Endodermal cell (in vitro differentiated cells): ENCODE measurements at regions not wholly inside any gene's neighbourhood (a gene's known extent, or its start where the extent isn't known, plus 50 kb on each side); places are given as distances from the start of the nearest gene placed in this dataset.

Experiments
- DNase-seq: peaks from one replicate; pipeline ENCODE4 v3.0.0-alpha.2; 2017
- H3K27ac ChIP-seq: 2 replicates; pipeline ENCODE4 v1.5.1; 2013; ENCODE audit warnings: mild to moderate bottlenecking, low read depth, low read length, moderate library complexity
- H3K27me3 ChIP-seq: 2 replicates; pipeline ENCODE4 v1.6.1; 2013; ENCODE audit warnings: mild to moderate bottlenecking, low read length, moderate library complexity; ENCODE audit not compliant: insufficient read depth, control insufficient read depth, poor library complexity, severe bottlenecking
- H3K36me3 ChIP-seq: 2 replicates; pipeline ENCODE4 v1.7.0; 2013; ENCODE audit warnings: mild to moderate bottlenecking, low read length, moderate library complexity; ENCODE audit not compliant: control insufficient read depth, insufficient read depth
- H3K4me1 ChIP-seq: one replicate; pipeline ENCODE4 v1.7.0; 2013; ENCODE audit warnings: low read length; ENCODE audit not compliant: control insufficient read depth, insufficient read depth
- H3K4me3 ChIP-seq: 2 replicates; pipeline ENCODE4 v1.5.1; 2013; ENCODE audit warnings: mild to moderate bottlenecking, low read length, moderate library complexity
- H3K9ac ChIP-seq: 2 replicates; pipeline ENCODE4 v1.6.1; 2013; ENCODE audit warnings: mild to moderate bottlenecking, low read length, moderate library complexity; ENCODE audit not compliant: poor library complexity, severe bottlenecking; ENCODE audit errors: extremely low read depth
- H3K9me3 ChIP-seq: 2 replicates; pipeline ENCODE4 v1.6.1; 2013; ENCODE audit warnings: mild to moderate bottlenecking, low read length, moderate library complexity; ENCODE audit not compliant: control insufficient read depth
- H3K27ac Mint-ChIP-seq: 2 replicates; pipeline ENCODE4 v1.8.0; 2020; ENCODE audit warnings: mixed read lengths
- H3K27me3 Mint-ChIP-seq: 2 replicates; pipeline ENCODE4 v1.8.0; 2021; ENCODE audit warnings: mild to moderate bottlenecking, mixed read lengths; ENCODE audit not compliant: insufficient read depth
- H3K36me3 Mint-ChIP-seq: 2 replicates; pipeline ENCODE4 v1.8.0; 2020; ENCODE audit warnings: low read depth, mixed read lengths
- H3K4me1 Mint-ChIP-seq: 2 replicates; pipeline ENCODE4 v1.8.0; 2020; ENCODE audit warnings: mixed read lengths
- H3K4me3 Mint-ChIP-seq: 2 replicates; pipeline ENCODE4 v1.8.0; 2020; ENCODE audit warnings: mild to moderate bottlenecking, moderate library complexity, mixed read lengths
- H3K9me3 Mint-ChIP-seq: 2 replicates; pipeline ENCODE4 v1.8.0; 2020; ENCODE audit warnings: mild to moderate bottlenecking, mixed read lengths
- WGBS, 2 experiments: methylation state at CpG; one replicate each; pipeline versions ENCODE4 v1.1.5 to v1.1.7; 2013; ENCODE audit warnings: missing lambda C conversion rate in 2 of 2, mixed read lengths in 1 of 2; ENCODE audit not compliant: insufficient coverage in 1 of 2, insufficient read length in 1 of 2; 5-methylcytosine and 5-hydroxymethylcytosine counted together
- TF ChIP-seq, protein P1 (sequence below): fragments of 200-600 bp; sonication (generic); conservative IDR thresholded peaks from 2 replicates; pipeline ENCODE4 v1.5.0; 2021; ENCODE audit warnings: antibody characterized with exemption, mild to moderate bottlenecking

DNA sequence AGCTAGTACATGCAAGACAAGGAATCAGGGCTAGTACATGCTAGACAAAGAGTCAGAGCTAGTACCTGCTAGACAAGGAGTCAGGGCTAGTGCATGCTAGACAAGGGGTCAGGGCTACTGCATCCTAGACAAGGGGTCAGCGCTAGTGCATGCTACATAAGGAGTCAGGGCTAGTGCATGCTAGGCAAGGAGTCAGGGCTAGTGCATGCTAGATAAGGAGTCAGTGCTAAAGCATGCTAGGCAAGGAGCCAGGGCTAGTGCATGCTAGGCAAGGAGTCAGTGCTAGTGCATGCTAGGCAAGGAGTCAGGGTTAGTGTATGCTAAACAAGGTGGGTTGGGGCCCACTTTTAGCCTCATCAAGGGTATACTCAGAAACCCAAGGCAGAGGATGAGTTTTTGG, 90.1 kb upstream of the FAM136A start:
- WGBS, 2 experiments = 86 to 100% methylated on average over 1 of the region's 1 CpG

GRCh38 chr2:70391259-70391658, 89.4 kb upstream of the FAM136A start:
- H3K4me1 Mint-ChIP-seq = no peaks in the 10 kb centered on the region
- TF ChIP-seq, protein P1, sequence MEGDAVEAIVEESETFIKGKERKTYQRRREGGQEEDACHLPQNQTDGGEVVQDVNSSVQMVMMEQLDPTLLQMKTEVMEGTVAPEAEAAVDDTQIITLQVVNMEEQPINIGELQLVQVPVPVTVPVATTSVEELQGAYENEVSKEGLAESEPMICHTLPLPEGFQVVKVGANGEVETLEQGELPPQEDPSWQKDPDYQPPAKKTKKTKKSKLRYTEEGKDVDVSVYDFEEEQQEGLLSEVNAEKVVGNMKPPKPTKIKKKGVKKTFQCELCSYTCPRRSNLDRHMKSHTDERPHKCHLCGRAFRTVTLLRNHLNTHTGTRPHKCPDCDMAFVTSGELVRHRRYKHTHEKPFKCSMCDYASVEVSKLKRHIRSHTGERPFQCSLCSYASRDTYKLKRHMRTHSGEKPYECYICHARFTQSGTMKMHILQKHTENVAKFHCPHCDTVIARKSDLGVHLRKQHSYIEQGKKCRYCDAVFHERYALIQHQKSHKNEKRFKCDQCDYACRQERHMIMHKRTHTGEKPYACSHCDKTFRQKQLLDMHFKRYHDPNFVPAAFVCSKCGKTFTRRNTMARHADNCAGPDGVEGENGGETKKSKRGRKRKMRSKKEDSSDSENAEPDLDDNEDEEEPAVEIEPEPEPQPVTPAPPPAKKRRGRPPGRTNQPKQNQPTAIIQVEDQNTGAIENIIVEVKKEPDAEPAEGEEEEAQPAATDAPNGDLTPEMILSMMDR = no peak
- H3K36me3 Mint-ChIP-seq = no peaks in the 10 kb centered on the region
- H3K4me3 ChIP-seq = no peak overlapping the region
- no peak overlapping the region for H3K27ac Mint-ChIP-seq
- no peak overlapping the region for H3K9ac ChIP-seq
- peaks cover 3% of the 10 kb centered on the region for H3K9me3 Mint-ChIP-seq
- no peaks in the 10 kb centered on the region for H3K9me3 ChIP-seq
- DNase-seq = no peak
- H3K27ac ChIP-seq = no peak overlapping the region
- no peaks in the 10 kb centered on the region for H3K36me3 ChIP-seq
- no peaks in the 10 kb centered on the region for H3K4me1 ChIP-seq
- no peaks in the 10 kb centered on the region for H3K27me3 ChIP-seq
- H3K27me3 Mint-ChIP-seq = peaks cover 4% of the 10 kb centered on the region
- H3K4me3 Mint-ChIP-seq = no peak overlapping the region

More for the DNA sequence above, 90.1 kb upstream of the FAM136A start:
- H3K27me3 Mint-ChIP-seq = peaks cover 8% of the 10 kb centered on the region
- H3K4me1 Mint-ChIP-seq = peaks cover 4% of the 10 kb centered on the region
- H3K27me3 ChIP-seq = no peaks in the 10 kb centered on the region
- H3K4me3 Mint-ChIP-seq = no peak overlapping the region
- no peak for DNase-seq
- no peak overlapping the region for H3K27ac ChIP-seq
- no peak overlapping the region for H3K9ac ChIP-seq
- no peak overlapping the region for H3K27ac Mint-ChIP-seq
- no peaks in the 10 kb centered on the region for H3K4me1 ChIP-seq
- H3K36me3 ChIP-seq = no peaks in the 10 kb centered on the region
- peaks cover 3% of the 10 kb centered on the region for H3K9me3 Mint-ChIP-seq
- no peak overlapping the region for H3K4me3 ChIP-seq
- H3K9me3 ChIP-seq = no peaks in the 10 kb centered on the region
- TF ChIP-seq, protein P1 = no peak
- no peaks in the 10 kb centered on the region for H3K36me3 Mint-ChIP-seq

DNA sequence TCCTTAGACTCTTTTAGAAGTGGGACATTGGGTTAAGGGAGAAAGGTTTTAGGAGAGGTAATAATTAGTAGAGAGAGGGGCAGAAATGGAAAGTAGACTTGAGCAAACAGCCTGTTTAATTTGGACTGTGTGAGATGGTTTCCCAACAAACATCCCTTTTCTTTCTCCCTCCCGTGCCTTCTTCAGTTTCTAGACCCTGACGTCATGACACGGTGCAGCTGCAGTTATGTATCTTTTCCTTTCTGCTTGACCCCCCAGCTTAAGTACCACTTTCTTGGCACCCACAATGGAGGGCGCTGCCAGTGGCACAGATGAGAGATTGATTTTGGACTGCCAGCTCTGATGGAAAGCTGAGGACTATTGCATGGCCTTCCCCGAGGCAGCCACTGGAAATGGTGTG, 86.9 kb upstream of the FAM136A start:
- peaks cover 4% of the 10 kb centered on the region for H3K27me3 Mint-ChIP-seq
- no peak overlapping the region for H3K9ac ChIP-seq

More for the DNA sequence above, 86.9 kb upstream of the FAM136A start:
- Mint-ChIP-seq H3K9me3 (peaks cover 3% of the 10 kb centered on the region), H3K27ac (no peak overlapping the region), H3K4me1 (no peaks in the 10 kb centered on the region), H3K36me3 (no peaks in the 10 kb centered on the region), H3K4me3 (no peak overlapping the region)
- TF ChIP-seq, protein P1 = no peak
- Histone ChIP-seq H3K9me3 (no peaks in the 10 kb centered on the region), H3K36me3 (no peaks in the 10 kb centered on the region), H3K27me3 (no peaks in the 10 kb centered on the region), H3K4me1 (no peaks in the 10 kb centered on the region), H3K27ac (no peak overlapping the region), H3K4me3 (no peak overlapping the region)
- WGBS, 2 experiments = 86 to 100% methylated on average over 3 to 5 of the region's 5 CpGs
- no peak for DNase-seq
